CD4-positive, alpha-beta T cell treated with Interleukin-17A for 4 hours (primary cell): ENCODE measurements at regions not wholly inside any gene's neighbourhood (a gene's known extent, or its start where the extent isn't known, plus 50 kb on each side); places are given as distances from the start of the nearest gene placed in this dataset.
"Not testable (repeated sequence)": the region's sequence is repeated elsewhere in the genome, so short reads cannot be mapped to it uniquely, and the experiment has no call there.

Source experiments
- DNase-seq: peaks from one replicate; pipeline ENCODE4 v3.0.0-alpha.2; 2020; ENCODE audit warnings: mixed read lengths

- DNase-seq = no peak
Observed at GRCh38 chr12:75863533-75863932, 168.0 kb downstream of the PHLDA1 start.

- no peak for DNase-seq
Observed at GRCh38 chr12:75862692-75863471, 168.7 kb downstream of the PHLDA1 start.

GRCh38 chr12:75859868-75860267 is 171.7 kb downstream of the PHLDA1 start:
- DNase-seq = no peak

- DNase-seq = no peak
Observed at GRCh38 chr12:75856235-75856634, 175.3 kb downstream of the PHLDA1 start.

GRCh38 chr12:75855360-75855759 is 176.2 kb downstream of the PHLDA1 start:
- no peak for DNase-seq

GRCh38 chr12:75854681-75855309 is 176.8 kb downstream of the PHLDA1 start:
- no peak for DNase-seq

- DNase-seq = not testable (repeated sequence)
Observed at GRCh38 chr12:75854137-75854536, 177.4 kb downstream of the PHLDA1 start.

- DNase-seq = no peak
Observed at GRCh38 chr12:75853626-75854025, 177.9 kb downstream of the PHLDA1 start.

- no peak for DNase-seq
Observed at GRCh38 chr12:75852956-75853355, 178.6 kb downstream of the PHLDA1 start.

GRCh38 chr12:75852143-75852542 is 179.4 kb downstream of the PHLDA1 start:
- no peak for DNase-seq

- DNase-seq = no peak
Observed at GRCh38 chr12:75850721-75851462, 180.7 kb downstream of the PHLDA1 start.

- DNase-seq = no peak
Observed at GRCh38 chr12:75848961-75849360, 182.6 kb downstream of the PHLDA1 start.

GRCh38 chr12:75848431-75848925 is 183.1 kb downstream of the PHLDA1 start:
- DNase-seq = no peak

- DNase-seq = no peak
Observed at GRCh38 chr12:75846102-75846501, 185.5 kb downstream of the PHLDA1 start.

- DNase-seq = no peak
Observed at GRCh38 chr12:75844985-75845384, 186.6 kb downstream of the PHLDA1 start.

GRCh38 chr12:75844049-75844770 is 187.4 kb downstream of the PHLDA1 start:
- no peak for DNase-seq

GRCh38 chr12:75842090-75842489 is 189.5 kb downstream of the PHLDA1 start:
- DNase-seq = no peak

GRCh38 chr12:75840994-75841355 is 190.6 kb downstream of the PHLDA1 start:
- DNase-seq = no peak

GRCh38 chr12:75838309-75838708 is 193.3 kb downstream of the PHLDA1 start:
- DNase-seq = no peak

- no peak for DNase-seq
Observed at GRCh38 chr12:75837700-75838099, 193.9 kb downstream of the PHLDA1 start.

- no peak for DNase-seq
Observed at GRCh38 chr12:75836533-75836932, 195.0 kb downstream of the PHLDA1 start.

GRCh38 chr12:75834591-75834990 is 197.0 kb downstream of the PHLDA1 start:
- no peak for DNase-seq

- DNase-seq = no peak
Observed at GRCh38 chr12:75833268-75833667, 198.3 kb downstream of the PHLDA1 start.
